ENCODE measurements at regions not wholly inside any gene's neighbourhood (a gene's known extent, or its start where the extent isn't known, plus 50 kb on each side); places are given as distances from the start of the nearest gene placed in this dataset.

- no peak for TF ChIP-seq CTCF (IDR thresholded peaks at IDR 0.05)
- no peak for TF ChIP-seq POLR2A (IDR thresholded peaks at IDR 0.05)
These were observed 87.1 kb downstream of the TEX29 start for GRCh38 chr13:111407381-111408131.

Data from uterus (tissue), 2 donors.